A673 (cell line): ENCODE measurements at regions not wholly inside any gene's neighbourhood (a gene's known extent, or its start where the extent isn't known, plus 50 kb on each side); places are given as distances from the start of the nearest gene placed in this dataset.

Source experiments
- BruUV-seq: library from RNA; stranded (reverse); fragments of 400-500 nt; replicated peaks from 2 replicates; lab custom pipeline; 2021; lab: Mats Ljungman, UMichigan
- CTCF ChIA-PET: fragments of 300-600 bp; sonication (Branson Sonifier 250); formaldehyde crosslinking; loops from one replicate; lab custom pipeline; 2022; ENCODE audit warnings: antibody characterized with exemption; lab: Charles Lee
- POLR2A ChIA-PET: fragments of 300-600 bp; sonication (Branson Sonifier 250); formaldehyde crosslinking; loops from one replicate; lab custom pipeline; 2022; ENCODE audit warnings: antibody characterized with exemption; ENCODE audit not compliant: low non-redundant PET; lab: Charles Lee
- DNase-seq: peaks from one replicate; pipeline ENCODE4 v3.0.0-alpha.2; 2015; ENCODE audit warnings: low spot score
- H3K27ac ChIP-seq: fragments of 200-600 bp; sonication (generic); 2 replicates; pipeline ENCODE4 v1.5.1; 2016; ENCODE audit warnings: mixed run types, low read depth, mild to moderate bottlenecking, mixed read lengths, antibody characterized with exemption, low read length; ENCODE audit not compliant: poor library complexity, severe bottlenecking
- H3K27me3 ChIP-seq: fragments of 200-600 bp; sonication (generic); replicated peaks from 2 replicates; pipeline ENCODE4 v1.6.1; 2017; ENCODE audit warnings: mixed run types, low read depth, mild to moderate bottlenecking, mixed read lengths, antibody characterized with exemption, low read length; ENCODE audit not compliant: insufficient read depth, poor library complexity
- H3K36me3 ChIP-seq: fragments of 200-600 bp; sonication (generic); 2 replicates; pipeline ENCODE4 v1.6.1; 2016; ENCODE audit warnings: mixed run types, mild to moderate bottlenecking, mixed read lengths, antibody characterized with exemption, low read length; ENCODE audit not compliant: insufficient read depth, poor library complexity, severe bottlenecking
- H3K4me1 ChIP-seq: fragments of 200-600 bp; sonication (generic); 2 replicates; pipeline ENCODE4 v1.6.1; 2017; ENCODE audit warnings: mixed run types, mild to moderate bottlenecking, mixed read lengths, antibody characterized with exemption, low read length; ENCODE audit not compliant: insufficient read depth, poor library complexity, severe bottlenecking
- H3K4me3 ChIP-seq: fragments of 200-600 bp; sonication (generic); 2 replicates; pipeline ENCODE4 v1.5.1; 2016; ENCODE audit warnings: low read depth, mixed run types, mild to moderate bottlenecking, mixed read lengths, low read length; ENCODE audit not compliant: poor library complexity, severe bottlenecking
- H3K9me3 ChIP-seq: fragments of 200-600 bp; sonication (generic); 2 replicates; pipeline ENCODE4 v1.6.1; 2016; ENCODE audit warnings: mixed run types, low read depth, mild to moderate bottlenecking, mixed read lengths, antibody characterized with exemption, low read length; ENCODE audit not compliant: poor library complexity, severe bottlenecking
- CTCF ChIP-seq: fragments of 300-800, 200-600 bp; sonication (generic); conservative IDR thresholded peaks from 2 replicates; pipeline ENCODE4 v1.5.1; 2017; ENCODE audit warnings: low read depth, mild to moderate bottlenecking, antibody characterized with exemption, low read length, moderate library complexity, mixed read lengths
- EZH2 ChIP-seq: fragments of 200-600 bp; sonication (generic); IDR thresholded peaks from 2 replicates; pipeline ENCODE4 v1.6.1; 2017; ENCODE audit warnings: borderline replicate concordance, low read depth, mild to moderate bottlenecking, mixed read lengths, antibody characterized with exemption, low read length; ENCODE audit not compliant: poor library complexity, severe bottlenecking
- intact Hi-C: fragments of 100-400 bp; cut with micrococcal nuclease; formaldehyde crosslinking; loops from one replicate; pipeline ENCODE4 v1.10.0; 2022; ENCODE audit not compliant: unreplicated experiment

GRCh38 chr5:159420940-159421339, 90.7 kb upstream of the IL12B start:
- H3K27me3 ChIP-seq: no peaks in the 10 kb centered on the region
- intact Hi-C loops: no loop called here
- no peaks in the 10 kb centered on the region for H3K4me1 ChIP-seq
- H3K27ac ChIP-seq: no peak overlapping the region
- ChIA-PET POLR2A (no interaction called here), CTCF (no interaction called here)
- TF ChIP-seq CTCF (no peak), EZH2 (no peak)
- DNase-seq: no peak
- H3K9me3 ChIP-seq: no peaks in the 10 kb centered on the region
- no TSS peak for BruUV-seq
- H3K4me3 ChIP-seq: no peak overlapping the region
- no peaks in the 10 kb centered on the region for H3K36me3 ChIP-seq

GRCh38 chr5:159422361-159422760, 92.1 kb upstream of the IL12B start:
- H3K4me3 ChIP-seq: no peak overlapping the region
- POLR2A ChIA-PET: no interaction called here
- H3K27ac ChIP-seq: no peak overlapping the region
- no peaks in the 10 kb centered on the region for H3K27me3 ChIP-seq
- H3K9me3 ChIP-seq: no peaks in the 10 kb centered on the region
- CTCF ChIA-PET: no interaction called here
- no peaks in the 10 kb centered on the region for H3K4me1 ChIP-seq
- no peak for DNase-seq
- H3K36me3 ChIP-seq: no peaks in the 10 kb centered on the region
- intact Hi-C loops: no loop called here
- TF ChIP-seq CTCF: no peak
- TF ChIP-seq EZH2: no peak
- BruUV-seq: no TSS peak

- CTCF ChIA-PET: no interaction called here
- no TSS peak for BruUV-seq
- no peak for DNase-seq
Observed at GRCh38 chr5:159422910-159423309, 92.6 kb upstream of the IL12B start.

More at GRCh38 chr5:159422910-159423309, 92.6 kb upstream of the IL12B start:
- Histone ChIP-seq H3K9me3 (no peaks in the 10 kb centered on the region), H3K27me3 (no peaks in the 10 kb centered on the region), H3K4me1 (no peaks in the 10 kb centered on the region), H3K27ac (no peak overlapping the region), H3K4me3 (no peak overlapping the region), H3K36me3 (no peaks in the 10 kb centered on the region)
- POLR2A ChIA-PET: no interaction called here
- TF ChIP-seq CTCF (no peak), EZH2 (no peak)
- intact Hi-C loops: no loop called here
